Keratinocyte (primary cell): ENCODE measurements at regions not wholly inside any gene's neighbourhood (a gene's known extent, or its start where the extent isn't known, plus 50 kb on each side); places are given as distances from the start of the nearest gene placed in this dataset.

Source experiments
- DNase-seq: peaks from one replicate; pipeline ENCODE4 v3.0.0-alpha.2; 2011; ENCODE audit warnings: low read depth, missing footprints, low spot score
- FAIRE-seq: peaks from 2 replicates; lab custom pipeline; 2011; peaks lifted over from hg19 to GRCh38; lab: Jason Lieb, UNC
- H2AFZ ChIP-seq: 2 replicates; pipeline ENCODE4 v1.6.0; 2012; ENCODE audit warnings: low read length, control low read depth, inconsistent platforms; ENCODE audit not compliant: control insufficient read depth
- H3K27ac ChIP-seq: 2 replicates; pipeline ENCODE4 v1.5.1; 2011; ENCODE audit warnings: low read length; ENCODE audit not compliant: control insufficient read depth, insufficient read depth
- H3K27me3 ChIP-seq: 3 replicates; pipeline ENCODE4 v1.6.0; 2011; ENCODE audit warnings: low read length; ENCODE audit not compliant: control insufficient read depth, insufficient read depth; ENCODE audit errors: extremely low read depth
- H3K36me3 ChIP-seq, 2 experiments: 2 replicates in 1 of 2; 3 replicates in 1 of 2; pipeline ENCODE4 v1.5.1; 2011; ENCODE audit warnings: low read length in 2 of 2, mild to moderate bottlenecking in 1 of 2; ENCODE audit not compliant: control insufficient read depth in 2 of 2, insufficient read depth in 2 of 2; ENCODE audit errors: extremely low read depth in 1 of 2
- H3K4me1 ChIP-seq: 3 replicates; pipeline ENCODE4 v1.5.1; 2011; ENCODE audit warnings: low read length; ENCODE audit not compliant: control insufficient read depth, insufficient read depth; ENCODE audit errors: extremely low read depth
- H3K4me2 ChIP-seq: 3 replicates; pipeline ENCODE4 v1.6.0; 2011; ENCODE audit warnings: low read depth, low read length; ENCODE audit not compliant: control insufficient read depth, insufficient read depth; ENCODE audit errors: extremely low read depth
- H3K4me3 ChIP-seq, 3 experiments: fragments of 200-600 bp in 1 of 3; sonication (generic) in 1 of 3; 2 replicates in 2 of 3; 3 replicates in 1 of 3; pipeline ENCODE4 v1.5.1; 2011 to 2016; ENCODE audit warnings: low read length in 3 of 3, mild to moderate bottlenecking in 3 of 3, control low read depth in 2 of 3, inconsistent platforms in 1 of 3, low read depth in 1 of 3, mixed read lengths in 1 of 3, mixed run types in 1 of 3, moderate library complexity in 1 of 3; ENCODE audit not compliant: control insufficient read depth in 2 of 3, insufficient read depth in 2 of 3; ENCODE audit errors: extremely low read depth in 1 of 3
- H3K79me2 ChIP-seq: 2 replicates; pipeline ENCODE4 v1.6.0; 2012; ENCODE audit warnings: low read length; ENCODE audit not compliant: control insufficient read depth, insufficient read depth
- H3K9ac ChIP-seq: 3 replicates; pipeline ENCODE4 v1.6.0; 2011; ENCODE audit warnings: low read length; ENCODE audit not compliant: control insufficient read depth, insufficient read depth; ENCODE audit errors: extremely low read depth
- H3K9me1 ChIP-seq: 3 replicates; pipeline ENCODE4 v1.6.0; 2011; ENCODE audit warnings: low read length; ENCODE audit not compliant: control insufficient read depth, insufficient read depth; ENCODE audit errors: extremely low read depth
- H3K9me3 ChIP-seq: 2 replicates; pipeline ENCODE4 v1.5.1; 2012; ENCODE audit warnings: low read depth, low read length; ENCODE audit not compliant: control insufficient read depth
- H4K20me1 ChIP-seq: 3 replicates; pipeline ENCODE4 v1.6.0; 2011; ENCODE audit warnings: low read length; ENCODE audit not compliant: control insufficient read depth, insufficient read depth; ENCODE audit errors: extremely low read depth
- EZH2 ChIP-seq: IDR thresholded peaks from one replicate; pipeline ENCODE4 v1.6.1; 2012; ENCODE audit warnings: inconsistent platforms, mild to moderate bottlenecking, low read length, moderate library complexity
- dilution Hi-C: fragments of 300-500 bp; cut with MboI; formaldehyde crosslinking; loops from one replicate; pipeline ENCODE4 v1.7.0; 2020; ENCODE audit warnings: low sequenced_read_pairs; ENCODE audit not compliant: extremely low pct_ligation_motif_present
- TF ChIP-seq, protein P1 (sequence below), 3 experiments: IDR thresholded peaks in 1 of 3; conservative IDR thresholded peaks in 1 of 3; optimal IDR thresholded peaks in 1 of 3; 2 replicates in 2 of 3; 3 replicates in 1 of 3; pipeline versions ENCODE3 to v1.5.1; 2011; ENCODE audit warnings: low read length in 3 of 3, mild to moderate bottlenecking in 3 of 3, moderate library complexity in 2 of 3, control low read depth in 1 of 3, inconsistent platforms in 1 of 3; ENCODE audit not compliant: insufficient read depth in 2 of 3; ENCODE audit errors: extremely low read depth in 1 of 3

- Histone ChIP-seq H3K36me3 (no peaks in the 10 kb centered on the region), H3K9me3 (no peaks in the 10 kb centered on the region), H3K4me2 (no peak overlapping the region), H3K4me3 (no peak overlapping the region), H3K27me3 (no peaks in the 10 kb centered on the region), H4K20me1 (no peaks in the 10 kb centered on the region), H3K27ac (no peak overlapping the region), H3K9me1 (no peaks in the 10 kb centered on the region), H3K9ac (no peak overlapping the region), H3K79me2 (no peaks in the 10 kb centered on the region), H2AFZ (no peak overlapping the region), H3K4me1 (no peaks in the 10 kb centered on the region)
- FAIRE-seq (no peak), DNase-seq (no peak)
- TF ChIP-seq, protein P1, sequence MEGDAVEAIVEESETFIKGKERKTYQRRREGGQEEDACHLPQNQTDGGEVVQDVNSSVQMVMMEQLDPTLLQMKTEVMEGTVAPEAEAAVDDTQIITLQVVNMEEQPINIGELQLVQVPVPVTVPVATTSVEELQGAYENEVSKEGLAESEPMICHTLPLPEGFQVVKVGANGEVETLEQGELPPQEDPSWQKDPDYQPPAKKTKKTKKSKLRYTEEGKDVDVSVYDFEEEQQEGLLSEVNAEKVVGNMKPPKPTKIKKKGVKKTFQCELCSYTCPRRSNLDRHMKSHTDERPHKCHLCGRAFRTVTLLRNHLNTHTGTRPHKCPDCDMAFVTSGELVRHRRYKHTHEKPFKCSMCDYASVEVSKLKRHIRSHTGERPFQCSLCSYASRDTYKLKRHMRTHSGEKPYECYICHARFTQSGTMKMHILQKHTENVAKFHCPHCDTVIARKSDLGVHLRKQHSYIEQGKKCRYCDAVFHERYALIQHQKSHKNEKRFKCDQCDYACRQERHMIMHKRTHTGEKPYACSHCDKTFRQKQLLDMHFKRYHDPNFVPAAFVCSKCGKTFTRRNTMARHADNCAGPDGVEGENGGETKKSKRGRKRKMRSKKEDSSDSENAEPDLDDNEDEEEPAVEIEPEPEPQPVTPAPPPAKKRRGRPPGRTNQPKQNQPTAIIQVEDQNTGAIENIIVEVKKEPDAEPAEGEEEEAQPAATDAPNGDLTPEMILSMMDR (optimal IDR thresholded peaks at IDR 0.05 in 1 of 3, IDR thresholded peaks at IDR 0.05 in 1 of 3, conservative IDR thresholded peaks at IDR 0.05 in 1 of 3; ENCODE audit: extremely low read depth in 1 of 3, insufficient read depth in 2 of 3, low read length in 3 of 3), result no peak
- no peak for TF ChIP-seq EZH2
- dilution Hi-C loops, result no loop called here
Observed at GRCh38 chr1:83516369-83516768, 482.6 kb downstream of the TTLL7 start.

DNA sequence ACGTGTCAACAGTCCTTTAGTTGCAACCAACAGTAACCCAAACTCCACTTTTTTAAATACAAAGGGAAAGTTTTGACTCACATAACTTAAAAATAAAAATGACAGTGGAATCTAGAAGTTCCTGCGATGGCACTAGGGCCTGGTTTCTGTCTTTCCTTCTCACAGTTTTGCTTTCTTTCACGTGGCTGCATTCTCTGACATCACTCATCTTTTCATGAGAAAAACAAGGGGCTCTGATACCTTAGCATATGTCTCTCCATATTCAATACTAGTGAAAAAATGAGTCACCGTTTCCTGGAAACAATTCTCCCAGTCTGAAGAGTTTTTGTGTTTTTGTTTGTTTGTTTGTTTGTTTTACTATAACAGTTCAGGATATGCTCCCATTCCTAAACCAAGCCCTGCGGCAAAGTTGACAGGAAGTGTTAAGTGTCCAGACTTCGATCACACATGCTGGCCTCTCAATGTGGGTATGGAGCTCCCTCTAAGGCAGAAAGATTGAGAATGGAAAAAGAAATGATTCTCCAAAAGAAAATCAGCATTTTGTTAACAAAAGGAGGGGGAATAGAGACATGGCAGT, 483.3 kb downstream of the TTLL7 start:
- no peaks in the 10 kb centered on the region for H4K20me1 ChIP-seq
- H3K27me3 ChIP-seq, result no peaks in the 10 kb centered on the region
- no peak overlapping the region for H3K4me3 ChIP-seq
- no peak for DNase-seq
- no peaks in the 10 kb centered on the region for H3K36me3 ChIP-seq
- no peak for FAIRE-seq
- TF ChIP-seq EZH2, result no peak
- TF ChIP-seq, protein P1 (optimal IDR thresholded peaks at IDR 0.05 in 1 of 3, IDR thresholded peaks at IDR 0.05 in 1 of 3, conservative IDR thresholded peaks at IDR 0.05 in 1 of 3; ENCODE audit: extremely low read depth in 1 of 3, insufficient read depth in 2 of 3, low read length in 3 of 3), result no peak
- no peaks in the 10 kb centered on the region for H3K79me2 ChIP-seq
- no peak overlapping the region for H2AFZ ChIP-seq
- H3K9me1 ChIP-seq, result no peaks in the 10 kb centered on the region
- no peaks in the 10 kb centered on the region for H3K4me1 ChIP-seq
- H3K9me3 ChIP-seq, result no peaks in the 10 kb centered on the region
- H3K27ac ChIP-seq, result no peak overlapping the region
- no peak overlapping the region for H3K9ac ChIP-seq
- no peak overlapping the region for H3K4me2 ChIP-seq
- dilution Hi-C loops, result no loop called here
